Epithelial cell of esophagus (primary cell): ENCODE measurements at regions not wholly inside any gene's neighbourhood (a gene's known extent, or its start where the extent isn't known, plus 50 kb on each side); places are given as distances from the start of the nearest gene placed in this dataset.

Experiments used
- DNase-seq: peaks from one replicate; pipeline ENCODE4 v3.0.0; 2010; ENCODE audit warnings: low read depth
- H3K4me3 ChIP-seq: 2 replicates; pipeline ENCODE4 v1.5.1; 2011; ENCODE audit warnings: mild to moderate bottlenecking, low read length, control low read depth
- CTCF ChIP-seq: IDR thresholded peaks from 2 replicates; pipeline ENCODE4 v1.5.1; 2011; ENCODE audit warnings: low read depth, mild to moderate bottlenecking, low read length, control low read depth, inconsistent platforms; ENCODE audit not compliant: insufficient read depth; ENCODE audit errors: missing control alignments

GRCh38 chr5:17772232-17772631 is 138.0 kb downstream of the TAF11L14 start:
- no peak for DNase-seq
- no peak overlapping the region for H3K4me3 ChIP-seq
- no peak for TF ChIP-seq CTCF

- TF ChIP-seq CTCF: no peak
- H3K4me3 ChIP-seq: no peak overlapping the region
- DNase-seq: no peak
These were observed 151.5 kb downstream of the TAF11L14 start for GRCh38 chr5:17785774-17786173.

GRCh38 chr5:17788351-17788750 is 154.1 kb downstream of the TAF11L14 start:
- TF ChIP-seq CTCF: no peak
- no peak overlapping the region for H3K4me3 ChIP-seq

GRCh38 chr5:17794201-17794600 is 159.9 kb downstream of the TAF11L14 start:
- H3K4me3 ChIP-seq: no peak overlapping the region
- no peak for TF ChIP-seq CTCF
- DNase-seq: peak; percentile 46

More at GRCh38 chr5:17788351-17788750, 154.1 kb downstream of the TAF11L14 start:
- no peak for DNase-seq

DNA sequence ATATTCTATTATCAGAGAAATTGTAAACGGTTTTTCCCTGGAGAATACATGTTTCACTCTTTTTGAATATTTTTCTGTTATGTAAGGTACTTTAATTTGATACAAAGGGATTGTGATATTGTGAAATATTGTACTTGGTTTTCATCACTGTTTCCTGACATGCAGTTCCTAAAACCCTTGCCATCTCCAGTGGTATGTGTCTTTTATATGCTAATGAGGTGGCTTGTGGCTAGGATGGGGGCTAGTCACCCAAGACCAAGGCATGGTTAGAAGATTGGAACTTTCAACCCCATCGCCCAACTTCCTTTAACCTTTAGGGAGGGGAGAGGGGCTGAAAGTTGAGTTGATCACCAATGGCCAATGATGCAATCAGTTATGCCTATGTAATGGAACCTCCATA is 160.6 kb downstream of the TAF11L14 start:
- H3K4me3 ChIP-seq: no peak overlapping the region
- TF ChIP-seq CTCF: no peak
- DNase-seq: no peak

DNA sequence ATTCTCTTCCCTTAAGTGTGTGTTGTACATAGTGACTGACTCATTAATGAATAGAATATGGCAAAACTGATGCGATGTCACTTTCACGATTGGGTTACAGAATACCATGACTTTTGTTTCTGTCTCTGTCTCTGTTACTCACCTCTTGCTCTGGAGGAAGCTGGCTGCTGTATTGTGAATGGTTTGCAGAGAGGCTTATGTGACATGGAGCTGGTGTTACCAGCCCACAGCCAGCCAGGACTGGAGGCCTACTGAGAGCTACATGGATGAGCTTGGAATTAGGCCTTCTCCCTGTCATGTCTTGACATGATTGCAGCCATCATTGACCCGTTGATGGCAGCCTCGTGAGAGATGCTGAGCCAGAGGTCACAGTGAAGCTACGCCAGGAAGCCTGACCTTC is 161.9 kb downstream of the TAF11L14 start:
- DNase-seq: peak; percentile 47
- TF ChIP-seq CTCF: no peak
- no peak overlapping the region for H3K4me3 ChIP-seq

- no peak overlapping the region for H3K4me3 ChIP-seq
- no peak for TF ChIP-seq CTCF
- peak; percentile 60 for DNase-seq
These were observed 162.6 kb downstream of the TAF11L14 start for GRCh38 chr5:17796757-17797396.
